HL-60 (cell line): ENCODE measurements at regions not wholly inside any gene's neighbourhood (a gene's known extent, or its start where the extent isn't known, plus 50 kb on each side); places are given as distances from the start of the nearest gene placed in this dataset.

Source experiments
- DNase-seq, 2 experiments: peaks; one replicate each; pipeline ENCODE4 v3.0.0-alpha.2; 2010 to 2020; ENCODE audit warnings: low read depth in 1 of 2, low spot score in 1 of 2
- H3K27ac ChIP-seq: fragments of 250-450 bp; sonication (Bioruptor Pico); replicated peaks from 2 replicates; pipeline ENCODE4 v1.5.1; 2020; ENCODE audit warnings: mild to moderate bottlenecking, moderate library complexity
- H3K27me3 ChIP-seq: fragments of 250-450 bp; sonication (Bioruptor Pico); 2 replicates; pipeline ENCODE4 v1.5.1; 2021; ENCODE audit warnings: mild to moderate bottlenecking, moderate library complexity; ENCODE audit not compliant: insufficient read depth, poor library complexity, severe bottlenecking
- H3K4me3 ChIP-seq: replicated peaks from 2 replicates; pipeline ENCODE4 v1.5.1; 2011; ENCODE audit warnings: mild to moderate bottlenecking, control low read depth, low read length; ENCODE audit not compliant: insufficient read depth
- GABPA ChIP-seq: IDR thresholded peaks from 2 replicates; pipeline ENCODE4 v1.6.1; 2012; ENCODE audit warnings: low read depth
- POLR2AphosphoS5 ChIP-seq: IDR thresholded peaks from 2 replicates; pipeline ENCODE4 v1.6.1; 2012; ENCODE audit warnings: low read depth
- SPI1 ChIP-seq: IDR thresholded peaks from 2 replicates; pipeline ENCODE4 v1.6.1; 2012; ENCODE audit warnings: low read depth, mild to moderate bottlenecking, borderline replicate concordance
- TF ChIP-seq, protein P1 (sequence below): IDR thresholded peaks from one replicate; pipeline ENCODE4 v1.5.1; 2011; ENCODE audit warnings: low read length, control low read depth, inconsistent platforms; ENCODE audit not compliant: insufficient read depth
- TF ChIP-seq, protein P2 (sequence below): IDR thresholded peaks from 2 replicates; pipeline ENCODE4 v1.6.1; 2012; ENCODE audit warnings: low read depth; ENCODE audit not compliant: insufficient replicate concordance

- Histone ChIP-seq H3K27me3 (no peaks in the 10 kb centered on the region), H3K27ac (no peak overlapping the region), H3K4me3 (no peak overlapping the region)
- no peak for TF ChIP-seq GABPA
- no peak for TF ChIP-seq POLR2AphosphoS5
- TF ChIP-seq SPI1, result no peak
- TF ChIP-seq, protein P1, sequence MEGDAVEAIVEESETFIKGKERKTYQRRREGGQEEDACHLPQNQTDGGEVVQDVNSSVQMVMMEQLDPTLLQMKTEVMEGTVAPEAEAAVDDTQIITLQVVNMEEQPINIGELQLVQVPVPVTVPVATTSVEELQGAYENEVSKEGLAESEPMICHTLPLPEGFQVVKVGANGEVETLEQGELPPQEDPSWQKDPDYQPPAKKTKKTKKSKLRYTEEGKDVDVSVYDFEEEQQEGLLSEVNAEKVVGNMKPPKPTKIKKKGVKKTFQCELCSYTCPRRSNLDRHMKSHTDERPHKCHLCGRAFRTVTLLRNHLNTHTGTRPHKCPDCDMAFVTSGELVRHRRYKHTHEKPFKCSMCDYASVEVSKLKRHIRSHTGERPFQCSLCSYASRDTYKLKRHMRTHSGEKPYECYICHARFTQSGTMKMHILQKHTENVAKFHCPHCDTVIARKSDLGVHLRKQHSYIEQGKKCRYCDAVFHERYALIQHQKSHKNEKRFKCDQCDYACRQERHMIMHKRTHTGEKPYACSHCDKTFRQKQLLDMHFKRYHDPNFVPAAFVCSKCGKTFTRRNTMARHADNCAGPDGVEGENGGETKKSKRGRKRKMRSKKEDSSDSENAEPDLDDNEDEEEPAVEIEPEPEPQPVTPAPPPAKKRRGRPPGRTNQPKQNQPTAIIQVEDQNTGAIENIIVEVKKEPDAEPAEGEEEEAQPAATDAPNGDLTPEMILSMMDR, result no peak
- TF ChIP-seq, protein P2, sequence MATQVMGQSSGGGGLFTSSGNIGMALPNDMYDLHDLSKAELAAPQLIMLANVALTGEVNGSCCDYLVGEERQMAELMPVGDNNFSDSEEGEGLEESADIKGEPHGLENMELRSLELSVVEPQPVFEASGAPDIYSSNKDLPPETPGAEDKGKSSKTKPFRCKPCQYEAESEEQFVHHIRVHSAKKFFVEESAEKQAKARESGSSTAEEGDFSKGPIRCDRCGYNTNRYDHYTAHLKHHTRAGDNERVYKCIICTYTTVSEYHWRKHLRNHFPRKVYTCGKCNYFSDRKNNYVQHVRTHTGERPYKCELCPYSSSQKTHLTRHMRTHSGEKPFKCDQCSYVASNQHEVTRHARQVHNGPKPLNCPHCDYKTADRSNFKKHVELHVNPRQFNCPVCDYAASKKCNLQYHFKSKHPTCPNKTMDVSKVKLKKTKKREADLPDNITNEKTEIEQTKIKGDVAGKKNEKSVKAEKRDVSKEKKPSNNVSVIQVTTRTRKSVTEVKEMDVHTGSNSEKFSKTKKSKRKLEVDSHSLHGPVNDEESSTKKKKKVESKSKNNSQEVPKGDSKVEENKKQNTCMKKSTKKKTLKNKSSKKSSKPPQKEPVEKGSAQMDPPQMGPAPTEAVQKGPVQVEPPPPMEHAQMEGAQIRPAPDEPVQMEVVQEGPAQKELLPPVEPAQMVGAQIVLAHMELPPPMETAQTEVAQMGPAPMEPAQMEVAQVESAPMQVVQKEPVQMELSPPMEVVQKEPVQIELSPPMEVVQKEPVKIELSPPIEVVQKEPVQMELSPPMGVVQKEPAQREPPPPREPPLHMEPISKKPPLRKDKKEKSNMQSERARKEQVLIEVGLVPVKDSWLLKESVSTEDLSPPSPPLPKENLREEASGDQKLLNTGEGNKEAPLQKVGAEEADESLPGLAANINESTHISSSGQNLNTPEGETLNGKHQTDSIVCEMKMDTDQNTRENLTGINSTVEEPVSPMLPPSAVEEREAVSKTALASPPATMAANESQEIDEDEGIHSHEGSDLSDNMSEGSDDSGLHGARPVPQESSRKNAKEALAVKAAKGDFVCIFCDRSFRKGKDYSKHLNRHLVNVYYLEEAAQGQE, result no peak
- DNase-seq, result no peak
These were observed 327.0 kb upstream of the CTSO start for GRCh38 chr4:156280686-156281085.

DNA sequence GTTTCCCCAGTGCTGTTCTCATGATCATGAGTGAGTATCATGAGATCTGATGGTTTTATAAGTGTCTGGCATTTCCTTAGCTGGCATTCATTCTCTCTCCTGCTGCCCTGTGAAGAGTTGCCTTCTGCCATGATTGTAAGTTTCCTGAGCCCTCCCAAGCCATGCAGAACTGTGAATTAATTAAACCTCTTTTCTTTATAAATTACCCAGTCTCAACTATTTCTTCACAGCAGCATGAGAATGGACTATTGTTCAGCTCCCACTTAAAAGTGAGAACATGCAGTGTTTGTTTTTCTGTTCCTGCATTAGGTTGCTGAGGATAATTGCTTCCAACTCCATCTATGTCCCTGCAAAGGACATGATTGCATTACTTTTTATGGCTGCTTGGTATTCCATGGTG, 311.7 kb upstream of the CTSO start:
- H3K27ac ChIP-seq, result no peak overlapping the region
- DNase-seq, result no peak
- H3K4me3 ChIP-seq, result no peak overlapping the region
- TF ChIP-seq SPI1 (no peak), POLR2AphosphoS5 (no peak), GABPA (no peak)
- TF ChIP-seq, protein P1, result no peak
- TF ChIP-seq, protein P2, result no peak
- H3K27me3 ChIP-seq, result no peaks in the 10 kb centered on the region

DNA sequence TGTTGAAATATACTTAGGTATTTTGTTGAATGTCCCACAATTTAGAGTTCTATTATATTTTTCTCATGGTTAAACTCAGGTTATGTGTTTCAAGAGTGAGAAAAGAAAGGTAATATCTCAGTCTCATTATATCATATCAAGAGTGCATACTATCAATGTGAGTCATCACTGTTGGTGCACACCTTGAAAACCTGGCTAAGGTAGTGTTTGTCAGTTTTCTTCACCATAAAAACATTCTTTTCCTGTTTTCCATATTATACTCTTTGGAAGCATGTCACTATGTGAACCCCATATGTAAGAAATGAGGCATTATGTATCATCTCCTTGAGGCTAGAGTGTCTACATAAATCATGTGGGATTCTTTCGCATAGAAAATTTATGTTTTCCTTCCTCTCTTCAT, 307.6 kb upstream of the CTSO start:
- Histone ChIP-seq H3K4me3 (no peak overlapping the region), H3K27me3 (no peaks in the 10 kb centered on the region), H3K27ac (no peak overlapping the region)
- TF ChIP-seq, protein P1, result no peak
- TF ChIP-seq, protein P2, result no peak
- DNase-seq, result no peak
